ENCODE measurements at regions not wholly inside any gene's neighbourhood (a gene's known extent, or its start where the extent isn't known, plus 50 kb on each side); places are given as distances from the start of the nearest gene placed in this dataset.
A peak's percentile ranks its signal among the peaks of the same experiment; 100 is the strongest.

GRCh38 chr7:24125765-24126164 lies 158.2 kb upstream of the NPY start:
- ChIA-PET CTCF (interaction anchor here (1.4 kb wide), 1 partner anchor 187 kb away, joined by 4 read pairs; no protein-coding TSS in a partner anchor), POLR2A (no interaction called here)
- no peak overlapping the region for H3K27ac Mint-ChIP-seq (ENCODE audit: low read depth, unreplicated experiment)
- H3K4me1 Mint-ChIP-seq (ENCODE audit: insufficient read depth, unreplicated experiment), result peaks cover 11% of the 10 kb centered on the region
- no peak for DNase-seq (ENCODE audit: unreplicated experiment)
- H3K9me3 Mint-ChIP-seq (ENCODE audit: unreplicated experiment), result no peaks in the 10 kb centered on the region
- TF ChIP-seq, protein P1, sequence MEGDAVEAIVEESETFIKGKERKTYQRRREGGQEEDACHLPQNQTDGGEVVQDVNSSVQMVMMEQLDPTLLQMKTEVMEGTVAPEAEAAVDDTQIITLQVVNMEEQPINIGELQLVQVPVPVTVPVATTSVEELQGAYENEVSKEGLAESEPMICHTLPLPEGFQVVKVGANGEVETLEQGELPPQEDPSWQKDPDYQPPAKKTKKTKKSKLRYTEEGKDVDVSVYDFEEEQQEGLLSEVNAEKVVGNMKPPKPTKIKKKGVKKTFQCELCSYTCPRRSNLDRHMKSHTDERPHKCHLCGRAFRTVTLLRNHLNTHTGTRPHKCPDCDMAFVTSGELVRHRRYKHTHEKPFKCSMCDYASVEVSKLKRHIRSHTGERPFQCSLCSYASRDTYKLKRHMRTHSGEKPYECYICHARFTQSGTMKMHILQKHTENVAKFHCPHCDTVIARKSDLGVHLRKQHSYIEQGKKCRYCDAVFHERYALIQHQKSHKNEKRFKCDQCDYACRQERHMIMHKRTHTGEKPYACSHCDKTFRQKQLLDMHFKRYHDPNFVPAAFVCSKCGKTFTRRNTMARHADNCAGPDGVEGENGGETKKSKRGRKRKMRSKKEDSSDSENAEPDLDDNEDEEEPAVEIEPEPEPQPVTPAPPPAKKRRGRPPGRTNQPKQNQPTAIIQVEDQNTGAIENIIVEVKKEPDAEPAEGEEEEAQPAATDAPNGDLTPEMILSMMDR (IDR thresholded peaks at IDR 0.05; ENCODE audit: unreplicated experiment), result no peak
- intact Hi-C loops (cut with micrococcal nuclease), result loop anchor here (5.0 kb wide), 1 partner anchor 263 kb away; no protein-coding TSS in a partner anchor
- no peaks in the 10 kb centered on the region for H3K36me3 Mint-ChIP-seq (ENCODE audit: insufficient read depth, unreplicated experiment)
- no peaks in the 10 kb centered on the region for H3K27me3 Mint-ChIP-seq (ENCODE audit: insufficient read depth, unreplicated experiment)
- H3K4me3 Mint-ChIP-seq (ENCODE audit: unreplicated experiment), result no peak overlapping the region
- no TSS peak for BruUV-seq (replicated peaks)

DNA sequence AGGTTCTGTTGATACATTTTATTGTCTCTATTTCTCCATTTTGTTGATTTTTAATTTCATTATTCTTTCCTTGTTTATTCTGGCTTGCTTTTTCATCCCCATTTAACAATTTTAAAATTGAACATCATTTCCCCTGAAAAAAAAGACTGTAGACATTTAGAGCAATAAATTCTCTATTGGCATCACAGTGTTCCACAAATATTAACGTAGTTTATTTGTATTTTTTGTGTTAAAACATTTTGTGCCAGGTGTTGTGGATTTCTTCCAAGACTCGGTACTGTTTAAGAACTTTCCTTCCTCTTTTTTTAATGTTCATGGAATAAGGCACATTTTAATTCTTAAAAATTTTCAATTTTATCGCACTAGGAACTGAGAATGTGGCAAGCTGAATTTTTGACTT lies 156.1 kb upstream of the NPY start:
- no peak for DNase-seq (ENCODE audit: unreplicated experiment)
- CTCF ChIA-PET, result no interaction called here
- TF ChIP-seq, protein P1 (IDR thresholded peaks at IDR 0.05; ENCODE audit: unreplicated experiment), result no peak
- no TSS peak for BruUV-seq (replicated peaks)
- no peaks in the 10 kb centered on the region for H3K36me3 Mint-ChIP-seq (ENCODE audit: insufficient read depth, unreplicated experiment)
- no peak overlapping the region for H3K4me3 Mint-ChIP-seq (ENCODE audit: unreplicated experiment)
- no peaks in the 10 kb centered on the region for H3K9me3 Mint-ChIP-seq (ENCODE audit: unreplicated experiment)
- peaks cover 11% of the 10 kb centered on the region for H3K4me1 Mint-ChIP-seq (ENCODE audit: insufficient read depth, unreplicated experiment)
- H3K27ac Mint-ChIP-seq (ENCODE audit: low read depth, unreplicated experiment), result no peak overlapping the region
- intact Hi-C loops (cut with micrococcal nuclease), result loop anchor here (5.0 kb wide), 1 partner anchor 266 kb away; no protein-coding TSS in a partner anchor
- no peaks in the 10 kb centered on the region for H3K27me3 Mint-ChIP-seq (ENCODE audit: insufficient read depth, unreplicated experiment)
- POLR2A ChIA-PET, result interaction anchor here (1.0 kb wide), 1 partner anchor 31 kb away, joined by 3 read pairs; no protein-coding TSS in a partner anchor

- ChIA-PET CTCF (interaction anchor here (0.6 to 0.7 kb wide), 2 partner anchors 241 to 1023 kb away, joined by 3 read pairs; no protein-coding TSS in a partner anchor), POLR2A (no interaction called here)
- intact Hi-C loops (cut with micrococcal nuclease), result loop anchor here (5.0 kb wide), 1 partner anchor 267 kb away; no protein-coding TSS in a partner anchor
- Mint-ChIP-seq H3K9me3 (ENCODE audit: unreplicated experiment) (no peaks in the 10 kb centered on the region), H3K36me3 (ENCODE audit: insufficient read depth, unreplicated experiment) (no peaks in the 10 kb centered on the region), H3K27me3 (ENCODE audit: insufficient read depth, unreplicated experiment) (no peaks in the 10 kb centered on the region), H3K4me1 (ENCODE audit: insufficient read depth, unreplicated experiment) (peaks cover 11% of the 10 kb centered on the region), H3K4me3 (ENCODE audit: unreplicated experiment) (no peak overlapping the region), H3K27ac (ENCODE audit: low read depth, unreplicated experiment) (no peak overlapping the region)
- TF ChIP-seq, protein P1 (IDR thresholded peaks at IDR 0.05; ENCODE audit: unreplicated experiment), result no peak
- no TSS peak for BruUV-seq (replicated peaks)
- peak; percentile 71 for DNase-seq (ENCODE audit: unreplicated experiment)
These were observed 154.4 kb upstream of the NPY start for GRCh38 chr7:24129597-24129996.

DNA sequence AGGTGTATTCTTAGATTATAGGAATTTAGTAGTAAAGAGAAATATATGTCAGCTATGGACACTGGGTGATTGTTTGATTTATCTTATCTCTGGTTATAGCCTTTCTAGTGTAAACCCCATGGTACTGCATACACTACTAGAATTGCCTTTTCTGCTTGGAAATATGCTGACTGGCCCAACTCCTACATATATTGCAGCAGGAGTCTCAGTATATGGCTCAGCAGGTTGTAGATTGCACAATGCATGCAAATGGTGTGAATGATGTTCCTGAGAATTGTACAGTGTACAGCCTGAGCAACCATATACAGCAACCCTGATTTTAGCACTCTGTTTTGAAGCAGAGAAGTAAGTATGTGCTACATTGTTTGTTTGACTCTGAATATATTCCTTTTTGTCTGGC lies 153.4 kb upstream of the NPY start:
- Mint-ChIP-seq H3K27me3 (ENCODE audit: insufficient read depth, unreplicated experiment) (no peaks in the 10 kb centered on the region), H3K36me3 (ENCODE audit: insufficient read depth, unreplicated experiment) (no peaks in the 10 kb centered on the region), H3K9me3 (ENCODE audit: unreplicated experiment) (no peaks in the 10 kb centered on the region), H3K27ac (ENCODE audit: low read depth, unreplicated experiment) (no peak overlapping the region), H3K4me1 (ENCODE audit: insufficient read depth, unreplicated experiment) (peaks cover 11% of the 10 kb centered on the region), H3K4me3 (ENCODE audit: unreplicated experiment) (no peak overlapping the region)
- BruUV-seq (replicated peaks), result no TSS peak
- DNase-seq (ENCODE audit: unreplicated experiment), result no peak
- intact Hi-C loops (cut with micrococcal nuclease), result no loop called here
- POLR2A ChIA-PET, result no interaction called here
- TF ChIP-seq, protein P1 (IDR thresholded peaks at IDR 0.05; ENCODE audit: unreplicated experiment), result no peak
- CTCF ChIA-PET, result no interaction called here
